ENCODE measurements at regions not wholly inside any gene's neighbourhood (a gene's known extent, or its start where the extent isn't known, plus 50 kb on each side); places are given as distances from the start of the nearest gene placed in this dataset.

DNA sequence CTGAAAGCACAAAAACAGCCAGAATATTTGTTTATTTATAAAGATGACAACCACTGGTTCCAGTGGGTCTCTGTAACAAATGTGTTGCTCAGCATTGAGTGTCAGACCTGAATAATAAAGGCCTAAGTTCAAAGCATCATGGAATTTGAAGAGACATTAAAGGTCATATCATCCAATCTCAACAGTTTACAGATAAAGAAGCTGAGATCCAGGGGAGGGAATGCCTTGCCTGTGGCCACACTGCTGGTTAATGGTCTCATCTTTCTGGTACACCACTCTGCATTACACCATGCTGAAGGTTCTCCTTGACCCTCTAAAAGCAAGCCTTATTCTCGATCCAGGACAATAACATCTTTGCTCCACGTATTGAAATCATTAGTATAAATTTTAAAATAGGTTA, 446.5 kb upstream of the ACVR2A start:
- TF ChIP-seq, protein P1, sequence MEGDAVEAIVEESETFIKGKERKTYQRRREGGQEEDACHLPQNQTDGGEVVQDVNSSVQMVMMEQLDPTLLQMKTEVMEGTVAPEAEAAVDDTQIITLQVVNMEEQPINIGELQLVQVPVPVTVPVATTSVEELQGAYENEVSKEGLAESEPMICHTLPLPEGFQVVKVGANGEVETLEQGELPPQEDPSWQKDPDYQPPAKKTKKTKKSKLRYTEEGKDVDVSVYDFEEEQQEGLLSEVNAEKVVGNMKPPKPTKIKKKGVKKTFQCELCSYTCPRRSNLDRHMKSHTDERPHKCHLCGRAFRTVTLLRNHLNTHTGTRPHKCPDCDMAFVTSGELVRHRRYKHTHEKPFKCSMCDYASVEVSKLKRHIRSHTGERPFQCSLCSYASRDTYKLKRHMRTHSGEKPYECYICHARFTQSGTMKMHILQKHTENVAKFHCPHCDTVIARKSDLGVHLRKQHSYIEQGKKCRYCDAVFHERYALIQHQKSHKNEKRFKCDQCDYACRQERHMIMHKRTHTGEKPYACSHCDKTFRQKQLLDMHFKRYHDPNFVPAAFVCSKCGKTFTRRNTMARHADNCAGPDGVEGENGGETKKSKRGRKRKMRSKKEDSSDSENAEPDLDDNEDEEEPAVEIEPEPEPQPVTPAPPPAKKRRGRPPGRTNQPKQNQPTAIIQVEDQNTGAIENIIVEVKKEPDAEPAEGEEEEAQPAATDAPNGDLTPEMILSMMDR (IDR thresholded peaks at IDR 0.05; ENCODE audit: low read depth, low read length, missing control alignments), result no peak
- DNase-seq (ENCODE audit: low read depth), result no peak
- H3K4me3 ChIP-seq (ENCODE audit: low read depth, low read length), result no peak overlapping the region

DNA sequence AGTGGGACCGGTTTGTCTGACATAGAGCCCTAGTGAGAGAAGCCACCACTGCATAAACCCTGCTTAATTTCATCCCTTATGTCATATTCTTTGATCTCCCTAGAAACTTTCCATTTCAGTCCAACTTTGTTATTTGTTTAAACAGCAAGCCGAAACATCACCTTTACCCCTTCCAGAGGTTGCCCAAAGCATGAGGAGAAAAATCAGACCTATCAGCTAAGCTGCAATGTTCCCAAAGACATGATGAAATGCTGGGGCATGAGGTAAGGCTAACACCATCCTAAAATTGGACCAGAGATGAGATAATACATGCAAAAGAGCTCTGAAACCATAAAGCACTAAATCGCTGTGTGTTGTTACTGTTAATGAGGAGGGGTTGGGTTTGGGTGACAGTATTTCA, 447.9 kb upstream of the ACVR2A start:
- H3K4me3 ChIP-seq (ENCODE audit: low read depth, low read length), result no peak overlapping the region
- DNase-seq (ENCODE audit: low read depth), result no peak
- TF ChIP-seq, protein P1 (IDR thresholded peaks at IDR 0.05; ENCODE audit: low read depth, low read length, missing control alignments), result no peak

DNA sequence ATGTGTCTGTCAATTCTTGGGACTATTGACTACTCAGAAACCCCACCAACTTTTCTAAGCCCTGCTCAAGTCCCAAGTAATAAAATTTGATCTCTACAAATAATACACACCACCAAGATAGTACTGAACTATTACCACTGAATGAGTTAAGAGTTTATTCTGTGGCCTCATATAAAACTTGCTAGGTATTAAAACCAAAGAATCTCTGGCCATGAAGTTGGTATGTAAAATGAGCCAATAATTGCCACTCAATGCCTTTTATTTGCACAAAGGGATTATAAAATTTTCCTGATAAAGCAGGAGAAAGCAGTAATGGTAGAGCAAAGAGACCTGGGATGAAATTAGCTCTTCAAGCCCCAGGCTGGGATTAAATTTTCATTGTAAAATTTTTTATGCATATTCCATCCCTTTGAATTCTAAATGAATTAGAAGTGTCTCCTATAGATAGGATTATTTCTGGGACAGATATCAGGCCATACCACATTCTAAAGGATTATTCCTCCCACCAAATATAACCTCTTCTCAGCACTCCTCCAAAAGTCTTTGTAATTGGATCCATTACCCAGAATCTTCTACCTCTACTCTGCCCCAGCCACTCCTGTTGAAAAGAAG, 450.5 kb upstream of the ACVR2A start:
- no peak for DNase-seq (ENCODE audit: low read depth)
- no peak overlapping the region for H3K4me3 ChIP-seq (ENCODE audit: low read depth, low read length)

GRCh38 chr2:147392180-147392579, 452.6 kb upstream of the ACVR2A start:
- no peak for DNase-seq (ENCODE audit: low read depth)
- no peak overlapping the region for H3K4me3 ChIP-seq (ENCODE audit: low read depth, low read length)
- TF ChIP-seq, protein P1 (IDR thresholded peaks at IDR 0.05; ENCODE audit: low read depth, low read length, missing control alignments), result no peak

More for the DNA sequence above, 450.5 kb upstream of the ACVR2A start:
- TF ChIP-seq, protein P1 (IDR thresholded peaks at IDR 0.05; ENCODE audit: low read depth, low read length, missing control alignments), result no peak

DNA sequence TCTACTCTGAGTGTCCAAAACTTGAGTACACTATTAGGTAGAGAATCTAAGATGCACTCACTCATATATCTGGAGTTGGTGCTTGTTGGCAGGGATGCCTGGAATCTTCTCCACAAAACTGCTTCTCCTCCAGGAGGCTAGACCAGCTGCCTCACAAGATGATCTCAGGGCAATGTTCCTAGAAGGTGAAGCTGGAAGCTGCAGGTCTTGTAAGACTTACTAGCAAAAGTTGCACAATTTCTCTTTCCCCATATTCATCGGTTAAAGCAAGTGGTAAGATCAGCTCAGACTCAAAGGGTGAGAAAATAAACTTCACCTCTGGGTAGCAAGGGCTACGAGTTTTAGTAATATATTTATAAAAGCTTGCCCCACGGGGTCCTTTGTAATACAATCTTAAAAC, 454.4 kb upstream of the ACVR2A start:
- no peak overlapping the region for H3K4me3 ChIP-seq (ENCODE audit: low read depth, low read length)
- no peak for DNase-seq (ENCODE audit: low read depth)
- TF ChIP-seq, protein P1 (IDR thresholded peaks at IDR 0.05; ENCODE audit: low read depth, low read length, missing control alignments), result no peak

GRCh38 chr2:147389218-147389617, 455.6 kb upstream of the ACVR2A start:
- H3K4me3 ChIP-seq (ENCODE audit: low read depth, low read length), result no peak overlapping the region
- no peak for DNase-seq (ENCODE audit: low read depth)
- TF ChIP-seq, protein P1 (IDR thresholded peaks at IDR 0.05; ENCODE audit: low read depth, low read length, missing control alignments), result no peak

DNA sequence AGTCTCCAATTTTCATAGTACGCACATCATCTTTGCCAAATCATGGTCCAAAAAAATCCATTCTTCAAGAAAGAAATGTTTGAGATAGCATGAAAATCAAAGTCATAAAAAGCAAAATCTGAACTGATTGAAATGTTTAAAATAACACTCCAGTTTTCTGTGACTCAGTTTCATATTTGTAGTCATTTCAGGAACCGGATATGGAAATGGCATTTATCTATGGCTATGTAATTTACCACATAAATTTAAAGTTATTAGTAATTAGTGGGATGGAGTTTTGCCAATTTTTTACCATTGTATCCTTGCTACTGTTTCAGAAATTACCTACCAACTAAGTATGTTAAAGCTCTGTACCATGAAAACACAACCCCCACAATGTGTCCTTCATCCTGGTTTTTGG, 456.6 kb upstream of the ACVR2A start:
- no peak for DNase-seq (ENCODE audit: low read depth)
- no peak overlapping the region for H3K4me3 ChIP-seq (ENCODE audit: low read depth, low read length)
- TF ChIP-seq, protein P1 (IDR thresholded peaks at IDR 0.05; ENCODE audit: low read depth, low read length, missing control alignments), result no peak

All from GM12864 (cell line).